ENCODE measurements at regions not wholly inside any gene's neighbourhood (a gene's known extent, or its start where the extent isn't known, plus 50 kb on each side); places are given as distances from the start of the nearest gene placed in this dataset.

DNA sequence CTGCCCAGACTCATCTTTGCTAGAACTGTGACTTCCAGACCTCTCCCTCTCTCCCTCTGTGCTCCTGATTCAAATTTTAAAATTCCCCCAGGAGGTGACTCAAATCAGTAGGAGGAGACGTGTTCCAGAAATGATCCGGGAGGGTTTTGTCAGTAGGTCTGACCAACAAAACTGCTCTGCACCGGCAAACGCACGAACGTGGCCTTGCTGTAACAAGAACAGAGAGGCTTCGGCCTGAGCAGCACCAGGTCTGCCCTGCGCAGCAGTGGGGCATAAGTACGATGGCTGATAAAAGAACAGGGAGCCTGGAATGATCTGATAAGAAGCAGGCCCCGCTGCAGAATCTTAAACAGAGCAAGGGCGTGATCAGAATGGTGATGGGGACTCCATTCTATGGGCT lies 152.7 kb upstream of the AUTS2 start:
- ChIA-PET POLR2A (ENCODE audit: partially characterized antibody) (no interaction called here), CTCF (ENCODE audit: partially characterized antibody) (no interaction called here)
- Histone ChIP-seq H2BK12ac (ENCODE audit: low read depth, low read length) (0 out of 2 replicates have a peak overlapping the region, but pooled peaks have one; percentile 12), H3K4me1 (replicated peaks in 1 of 4; ENCODE audit: control insufficient read depth in 3 of 4, insufficient read depth in 4 of 4, low read length in 3 of 4) (peaks cover 0 to 5% (median 0%) of the 10 kb centered on the region in 4 experiments; a peak in 3 of 7 replicates), H2BK15ac (ENCODE audit: low read length) (0 out of 2 replicates have a peak overlapping the region, but pooled peaks have one; percentile 16), H4K91ac (replicated peaks; ENCODE audit: insufficient read length, low read length) (no peak overlapping the region), H3K9ac (replicated peaks in 1 of 4; ENCODE audit: extremely low read depth in 1 of 4, low read depth in 3 of 4, low read length in 3 of 4) (no peak overlapping the region; a peak in 1 of 7 replicates), H4K5ac (ENCODE audit: insufficient read length, low read depth, low read length) (no peak overlapping the region), H2BK5ac (ENCODE audit: low read depth, low read length) (no peak overlapping the region), H3K14ac (ENCODE audit: insufficient read length) (no peak overlapping the region), H3K23me2 (ENCODE audit: low read depth, low read length) (no peaks in the 10 kb centered on the region), H3K79me2 (ENCODE audit: control insufficient read depth in 1 of 2, insufficient read depth in 2 of 2, low read length in 2 of 2) (no peaks in the 10 kb centered on the region), H3K27me3 (replicated peaks in 1 of 4; ENCODE audit: control insufficient read depth in 3 of 4, extremely low read depth in 1 of 4, insufficient read depth in 3 of 4, low read length in 3 of 4) (peaks cover 0 to 22% (median 13%) of the 10 kb centered on the region in 4 experiments; a peak in 5 of 7 replicates), H3K36me3 (ENCODE audit: control insufficient read depth in 2 of 4, insufficient read depth in 4 of 4, low read length in 3 of 4) (no peaks in the 10 kb centered on the region), H3K79me1 (ENCODE audit: low read depth, low read length) (no peaks in the 10 kb centered on the region), H3K4ac (replicated peaks; ENCODE audit: insufficient read length, low read depth, low read length) (no peak overlapping the region), H3K27ac (ENCODE audit: low read depth, low read length) (no peak overlapping the region), H2AFZ (ENCODE audit: low read length) (no peak overlapping the region), H2AK5ac (ENCODE audit: low read depth, low read length) (0 out of 2 replicates have a peak overlapping the region, but pooled peaks have one; percentile 40), H3K4me2 (ENCODE audit: insufficient read depth in 1 of 2, low read depth in 2 of 2, low read length in 2 of 2) (no peak overlapping the region), H4K8ac (ENCODE audit: extremely low read depth, insufficient read depth, low read length) (no peak overlapping the region), H2BK120ac (replicated peaks; ENCODE audit: low read depth, low read length) (no peak overlapping the region), H2BK20ac (ENCODE audit: low read length) (no peak overlapping the region), H3K18ac (ENCODE audit: extremely low read depth, low read length) (no peak overlapping the region), H3K56ac (replicated peaks; ENCODE audit: insufficient read length, low read depth, low read length) (no peak overlapping the region), H3K4me3 (ENCODE audit: extremely low read depth in 1 of 4, insufficient read depth in 2 of 4, low read depth in 3 of 4, low read length in 4 of 4) (no peak overlapping the region), H4K20me1 (replicated peaks in 1 of 2; ENCODE audit: control insufficient read depth in 1 of 2, insufficient read depth in 2 of 2, low read length in 2 of 2) (no peaks in the 10 kb centered on the region), H3K9me3 (ENCODE audit: insufficient read depth in 2 of 2, low read depth in 1 of 2, low read length in 1 of 2) (no peaks in the 10 kb centered on the region; a peak in 1 of 4 replicates), H3K23ac (ENCODE audit: insufficient read length) (no peak overlapping the region)
- no peak for DNase-seq (ENCODE audit: low read depth in 1 of 2, low spot score in 2 of 2)
- no peak for FAIRE-seq
- 78% methylated on average over 11 of the region's 11 CpGs; no CpG with 5 or more reads in 1 of the 2 experiments for WGBS, 2 experiments (ENCODE audit: extremely low coverage in 1 of 2, insufficient coverage in 1 of 2, insufficient read length in 1 of 2, insufficient replicate concordance in 2 of 2, low coverage in 1 of 2, low lambda C conversion rate in 2 of 2, missing lambda C conversion rate in 1 of 2)
- TF ChIP-seq TCF12 (IDR thresholded peaks at IDR 0.05; ENCODE audit: low read depth, low read length): no peak
- no peak for TF ChIP-seq POU5F1 (IDR thresholded peaks at IDR 0.05; ENCODE audit: low read depth, low read length)
- no peak for TF ChIP-seq ZNF274 (IDR thresholded peaks at IDR 0.05; ENCODE audit: borderline replicate concordance, extremely low read depth, low read length)
- TF ChIP-seq RBBP5 (IDR thresholded peaks at IDR 0.05; ENCODE audit: borderline replicate concordance, low read depth, low read length): no peak
- TF ChIP-seq NANOG (IDR thresholded peaks at IDR 0.05; ENCODE audit: insufficient read depth, low read depth, low read length, poor library complexity, severe bottlenecking): no peak
- no peak for TF ChIP-seq SIX5 (IDR thresholded peaks at IDR 0.05; ENCODE audit: low read depth, low read length)
- no peak for TF ChIP-seq SAP30 (IDR thresholded peaks at IDR 0.05; ENCODE audit: insufficient read depth, insufficient replicate concordance, low read length)
- no peak for TF ChIP-seq CTBP2 (IDR thresholded peaks at IDR 0.05; ENCODE audit: borderline replicate concordance, insufficient read depth, insufficient read length, low read length)
- TF ChIP-seq CBX8 (IDR thresholded peaks at IDR 0.05; ENCODE audit: borderline replicate concordance, low read depth, low read length): no peak

Data from H1 (cell line).